M059J (cell line): ENCODE measurements at regions not wholly inside any gene's neighbourhood (a gene's known extent, or its start where the extent isn't known, plus 50 kb on each side); places are given as distances from the start of the nearest gene placed in this dataset.
"Not testable (repeated sequence)": the region's sequence is repeated elsewhere in the genome, so short reads cannot be mapped to it uniquely, and the experiment has no call there.

Source experiments
- DNase-seq: peaks from one replicate; pipeline ENCODE4 v3.0.0-alpha.2; 2012; ENCODE audit warnings: low read depth

DNA sequence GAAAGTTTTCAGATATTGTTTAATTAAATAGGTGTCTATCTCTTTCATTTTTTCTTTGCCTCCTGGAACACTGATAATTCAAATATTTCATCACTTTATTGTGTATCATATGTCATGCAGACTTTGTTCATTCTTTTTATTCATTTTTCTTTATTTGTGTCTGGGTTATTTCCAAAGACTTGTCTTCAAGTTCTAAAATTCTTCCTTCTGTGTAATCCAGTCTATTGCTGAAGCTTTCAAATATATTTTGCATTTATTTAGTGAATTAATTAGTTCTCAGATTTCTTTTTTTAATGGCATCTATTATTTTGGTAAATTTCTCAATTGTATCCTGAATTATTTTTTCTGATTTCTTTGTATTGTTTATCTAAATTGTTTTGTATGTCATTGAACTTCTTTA, 70.1 kb downstream of the ZNF330 start:
- DNase-seq = no peak

DNA sequence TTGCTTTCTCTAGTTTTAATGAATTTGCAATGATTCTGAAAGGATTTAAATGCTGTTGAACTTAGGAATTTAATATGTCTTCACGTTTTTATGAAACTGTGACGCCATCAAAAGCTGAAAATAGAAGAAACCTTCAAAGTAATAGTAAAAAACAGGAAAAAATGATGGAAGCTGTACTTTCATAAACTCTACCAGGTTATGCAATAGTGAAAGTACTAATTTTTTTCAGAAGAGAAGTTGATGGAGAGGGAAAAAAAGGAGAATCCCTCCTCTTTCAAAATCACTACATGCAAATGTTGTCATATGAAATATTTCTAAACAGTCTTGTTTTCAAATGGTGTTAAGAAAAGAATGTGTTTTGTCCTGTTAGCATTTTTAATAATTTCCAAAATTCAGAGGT, 73.6 kb downstream of the ZNF330 start:
- DNase-seq = no peak

- DNase-seq = no peak
Observed at GRCh38 chr4:141301216-141301615, 80.5 kb downstream of the ZNF330 start.

GRCh38 chr4:141302924-141303323, 82.2 kb downstream of the ZNF330 start:
- no peak for DNase-seq

DNA sequence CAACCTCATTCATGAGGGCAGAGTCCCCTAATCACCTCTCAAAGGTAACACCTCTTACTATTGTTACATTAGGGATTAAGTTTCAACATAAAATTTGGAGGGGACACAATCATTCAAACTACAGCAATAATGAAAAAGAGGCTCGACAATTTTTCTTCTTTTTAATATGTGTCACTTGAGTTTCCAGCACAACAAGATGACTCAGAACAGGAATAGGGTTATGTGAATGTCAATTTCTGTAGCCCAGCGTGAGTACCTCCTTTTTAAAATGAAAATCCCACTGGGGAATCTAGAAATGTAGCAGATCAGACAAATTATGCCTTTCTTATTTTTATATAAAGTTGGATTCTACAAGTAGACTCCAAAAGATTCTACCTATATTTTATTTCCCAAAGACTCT, 83.7 kb downstream of the ZNF330 start:
- no peak for DNase-seq

DNA sequence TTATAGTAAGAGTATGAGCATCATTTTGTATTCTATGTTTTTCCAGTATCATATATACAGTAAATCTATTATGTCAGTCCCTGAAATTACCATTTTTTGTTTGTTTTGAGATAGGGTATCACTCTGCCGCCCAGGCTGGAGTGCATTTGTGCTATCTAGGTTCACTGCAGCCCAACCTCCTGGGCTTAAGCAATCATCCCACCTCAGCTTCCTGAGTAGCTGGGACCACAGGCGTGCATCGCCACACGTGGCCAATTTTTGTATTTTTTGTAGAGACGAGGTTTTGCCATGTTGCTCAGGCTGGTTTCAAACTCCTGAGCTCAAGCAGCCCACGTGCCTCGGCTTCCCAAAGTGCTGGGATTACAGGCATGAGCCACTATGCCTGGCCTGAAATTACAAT, 85.6 kb downstream of the ZNF330 start:
- no peak for DNase-seq

DNA sequence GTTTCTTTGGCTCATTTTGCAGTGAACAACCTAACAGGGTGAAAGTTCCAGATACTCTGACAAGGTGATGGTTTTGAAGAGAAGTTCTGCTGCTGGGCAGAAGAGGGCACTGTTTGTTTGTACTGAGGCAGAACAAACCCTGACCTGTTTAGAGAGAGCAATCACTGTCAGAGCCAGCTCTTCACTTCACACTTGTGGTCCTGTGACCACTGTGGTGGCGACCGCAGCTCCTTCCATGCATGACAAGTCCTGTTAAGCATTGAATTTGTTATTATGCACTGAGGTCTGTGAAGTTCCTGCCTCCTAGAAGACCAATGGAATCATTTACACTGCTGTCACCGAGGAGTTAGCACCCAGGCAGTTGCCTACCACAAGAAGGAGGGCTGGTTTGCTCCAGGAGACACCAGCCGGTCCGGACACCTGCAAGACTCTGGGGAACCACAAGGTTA, 86.6 kb downstream of the ZNF330 start:
- DNase-seq = peak; percentile 80

DNA sequence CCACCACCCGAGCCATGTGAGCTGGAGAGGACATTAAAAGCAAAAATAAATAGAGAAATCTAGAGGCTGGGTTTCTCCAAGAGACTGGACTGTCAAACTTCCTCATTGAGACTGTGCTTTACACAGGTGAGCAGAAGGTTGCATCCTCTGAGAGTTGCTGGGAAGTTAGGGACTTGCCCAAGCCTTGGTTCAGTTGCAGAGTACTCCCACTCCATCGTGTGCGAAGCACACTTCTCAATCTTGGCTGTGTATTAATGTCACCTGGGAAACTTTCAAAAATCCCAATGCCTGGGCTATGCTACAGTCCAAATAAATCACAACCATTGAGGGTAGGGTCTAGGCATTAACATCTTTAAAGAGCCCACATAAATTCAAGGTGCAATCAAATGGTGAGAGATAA, 89.2 kb downstream of the ZNF330 start:
- no peak for DNase-seq

DNA sequence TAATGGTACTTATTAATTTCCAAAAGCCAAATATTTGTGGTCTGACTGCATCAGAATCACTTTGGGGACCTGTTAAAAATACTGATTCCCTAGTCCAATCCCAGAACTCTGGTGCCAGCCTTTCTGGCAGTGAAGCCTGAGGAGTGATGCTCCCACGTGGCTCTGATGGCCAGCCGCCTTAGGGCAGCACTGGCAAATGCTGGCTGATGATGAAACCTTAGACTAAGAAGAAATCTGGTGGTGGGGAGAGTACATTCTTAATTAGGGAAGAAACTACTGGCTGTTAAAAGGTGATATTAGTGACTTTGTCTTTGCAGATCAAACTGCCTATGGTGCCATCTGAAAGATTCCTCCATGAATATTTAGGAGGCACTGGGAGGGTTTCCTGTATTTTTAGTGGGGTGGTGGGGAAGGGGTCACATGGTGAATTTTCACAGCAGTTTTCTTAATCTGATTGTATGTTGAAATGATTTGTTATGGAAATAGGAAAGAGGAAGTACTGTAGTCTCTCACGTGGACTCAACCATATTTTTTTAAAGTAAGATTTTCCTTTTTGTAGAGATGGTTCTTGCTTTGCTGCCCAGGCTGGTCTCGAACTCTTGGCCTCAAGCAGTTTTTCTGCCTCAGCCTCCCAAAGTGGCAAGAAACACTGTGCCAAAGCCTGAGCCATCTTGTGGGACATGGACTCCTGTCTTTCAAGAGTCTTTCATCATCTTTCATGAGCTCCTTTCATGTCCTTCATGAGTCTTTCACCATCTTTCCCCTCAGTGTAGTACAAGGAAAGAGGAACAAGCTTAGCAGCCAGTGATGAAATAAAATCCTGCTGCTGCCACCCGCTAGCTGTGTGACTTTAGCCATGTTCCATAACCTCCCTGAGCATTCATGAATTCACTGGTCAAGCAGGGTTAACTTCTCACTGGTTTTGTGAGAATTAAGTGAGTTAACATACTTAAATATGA, 90.8 kb downstream of the ZNF330 start:
- no peak for DNase-seq

- no peak for DNase-seq
Observed at GRCh38 chr4:141314627-141315026, 93.9 kb downstream of the ZNF330 start.

- no peak for DNase-seq
Observed at GRCh38 chr4:141328560-141329173, 108.0 kb downstream of the ZNF330 start.

DNA sequence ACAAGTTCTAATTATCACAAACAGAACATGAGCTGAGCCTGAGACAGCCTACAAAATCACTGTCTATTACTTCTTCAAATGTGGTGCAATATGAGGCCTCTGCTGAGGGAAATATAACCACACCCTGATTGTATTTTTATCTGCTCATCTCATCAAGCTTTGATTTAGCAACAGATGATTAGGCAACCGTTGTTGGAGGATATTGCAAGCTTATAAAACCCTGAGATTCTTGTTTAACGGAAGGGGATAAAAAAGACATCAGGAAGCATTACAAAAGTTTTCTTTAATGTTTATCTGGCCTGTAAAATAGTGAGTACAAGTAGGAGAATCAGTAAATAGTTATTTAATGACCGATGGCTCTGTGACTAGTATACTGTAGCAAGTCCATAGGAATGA, 108.5 kb downstream of the ZNF330 start:
- DNase-seq = peak; percentile 52

DNA sequence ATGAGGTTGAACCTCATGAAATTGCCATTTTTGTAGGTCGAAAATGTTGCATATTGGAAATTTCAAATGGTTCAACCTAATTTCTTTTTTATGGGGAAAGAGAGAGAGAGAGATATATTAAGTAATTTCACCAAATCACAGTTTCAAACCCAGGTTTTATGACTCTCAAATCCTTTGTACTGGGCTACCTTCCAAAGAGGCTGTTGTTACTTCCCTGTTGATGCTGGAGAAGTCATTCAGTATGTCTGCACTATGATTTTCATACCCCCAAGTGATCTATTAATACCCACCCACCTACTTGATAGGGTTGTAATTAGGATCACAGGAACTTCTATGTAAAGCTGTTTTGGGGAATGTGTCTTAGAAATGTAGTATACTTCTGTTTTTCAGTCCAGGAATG, 109.9 kb downstream of the ZNF330 start:
- DNase-seq = no peak

- DNase-seq = no peak
Observed at GRCh38 chr4:141331534-141332358, 111.1 kb downstream of the ZNF330 start.

GRCh38 chr4:141332359-141333181, 111.9 kb downstream of the ZNF330 start:
- not testable (repeated sequence) for DNase-seq

- DNase-seq = not testable (repeated sequence)
Observed at GRCh38 chr4:141333456-141334230, 112.9 kb downstream of the ZNF330 start.

DNA sequence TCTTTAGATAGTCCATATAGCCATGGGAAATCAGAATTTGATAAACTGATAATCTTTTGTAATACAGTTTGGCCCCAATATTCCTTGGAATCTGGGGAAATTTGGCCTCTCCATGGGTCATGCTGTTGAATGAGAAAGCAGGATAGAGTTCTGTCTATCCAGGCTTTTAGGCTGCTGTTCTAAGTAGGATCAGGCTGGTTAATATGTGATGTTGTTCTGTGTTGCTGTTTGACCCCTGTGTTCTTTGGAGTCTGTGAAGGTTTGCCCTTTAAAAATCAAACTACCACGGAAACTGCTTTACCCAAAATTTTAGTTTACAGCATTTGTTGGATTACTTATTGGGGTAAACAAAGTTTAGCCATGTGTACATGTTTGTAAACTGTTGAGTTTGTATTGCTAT, 114.5 kb downstream of the ZNF330 start:
- DNase-seq = no peak

- no peak for DNase-seq
Observed at GRCh38 chr4:141338238-141338637, 117.5 kb downstream of the ZNF330 start.

DNA sequence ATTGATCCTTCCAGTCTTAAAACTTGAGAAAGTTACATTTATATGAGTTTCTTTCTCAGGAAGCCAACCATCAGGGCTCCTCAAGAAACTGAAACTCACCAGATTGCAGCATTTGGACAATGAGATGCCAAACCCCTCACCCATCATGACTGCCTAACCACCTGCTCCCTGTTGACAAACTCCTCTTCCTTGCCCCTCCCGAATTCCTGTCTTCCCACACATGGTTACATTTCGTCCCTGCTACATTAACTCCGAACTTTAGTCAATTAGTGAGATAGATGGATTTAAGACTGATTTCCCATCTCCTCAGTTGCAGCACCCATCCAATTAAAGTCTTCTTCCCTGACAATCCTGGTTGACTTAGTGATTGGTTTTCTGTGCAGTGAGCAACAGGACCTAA, 118.7 kb downstream of the ZNF330 start:
- no peak for DNase-seq

- peak; percentile 28 for DNase-seq
Observed at GRCh38 chr4:141339966-141340365, 119.3 kb downstream of the ZNF330 start.

DNA sequence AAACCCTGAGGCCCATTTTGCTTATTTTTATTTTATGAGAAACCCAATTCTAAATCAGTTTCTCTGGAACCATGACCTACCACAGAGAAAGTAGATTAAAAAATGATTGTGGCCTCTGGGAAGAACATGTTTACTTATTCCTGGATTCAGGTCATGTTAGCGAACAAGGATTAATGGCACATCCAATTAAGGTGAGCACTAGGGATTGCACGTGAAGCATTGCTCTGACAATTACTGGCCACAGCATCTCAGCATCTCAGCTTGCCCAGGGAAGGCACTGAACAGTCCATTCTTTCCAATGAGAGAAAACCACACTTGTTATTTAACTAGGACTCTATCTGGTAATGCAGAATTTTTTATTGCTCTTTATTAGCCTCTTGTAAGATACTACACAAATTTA, 119.8 kb downstream of the ZNF330 start:
- no peak for DNase-seq
